IMR-90 (cell line): ENCODE measurements at regions not wholly inside any gene's neighbourhood (a gene's known extent, or its start where the extent isn't known, plus 50 kb on each side); places are given as distances from the start of the nearest gene placed in this dataset.

Experiments
- ATAC-seq: fragments of 200-7000 bp; cut with Tn5 transposase; 2 replicates; pipeline ENCODE4 v1.9.1; 2020; ENCODE audit warnings: low read depth, mild to moderate bottlenecking, moderate library complexity
- BruUV-seq: library from RNA; stranded (reverse); fragments of 400-500 nt; replicated peaks from 2 replicates; lab custom pipeline; 2021; lab: Mats Ljungman, UMichigan
- CTCF ChIA-PET: fragments of 300-600 bp; formaldehyde crosslinking; extraction: SDS; loops from one replicate; lab custom pipeline; 2021; ENCODE audit warnings: antibody characterized with exemption; lab: Yijun Ruan, JAX
- POLR2A ChIA-PET: fragments of 300-600 bp; sonication (Branson Sonifier 250); formaldehyde crosslinking; loops from one replicate; lab custom pipeline; 2022; ENCODE audit warnings: antibody characterized with exemption; ENCODE audit not compliant: unreplicated experiment; lab: Charles Lee
- DNase-seq: peaks from one replicate; pipeline ENCODE4 v3.0.0; 2013
- H2AFZ ChIP-seq: replicated peaks from 2 replicates; pipeline ENCODE3; 2013; ENCODE audit warnings: low read length, mild to moderate bottlenecking; ENCODE audit not compliant: poor library complexity
- H2AK5ac ChIP-seq: 2 replicates; pipeline ENCODE4 v1.6.1; 2013; ENCODE audit warnings: low read depth, low read length, inconsistent platforms
- H2AK9ac ChIP-seq: replicated peaks from 2 replicates; pipeline ENCODE3; 2013; ENCODE audit warnings: mild to moderate bottlenecking, low read depth, low read length, moderate library complexity; ENCODE audit not compliant: poor library complexity
- H2BK120ac ChIP-seq: 2 replicates; pipeline ENCODE4 v1.6.1; 2013; ENCODE audit warnings: low read depth, low read length, inconsistent platforms
- H2BK15ac ChIP-seq: 3 replicates; pipeline ENCODE4 v1.6.1; 2013; ENCODE audit warnings: low read depth, low read length, inconsistent platforms
- H2BK20ac ChIP-seq: 2 replicates; pipeline ENCODE4 v1.6.1; 2013; ENCODE audit warnings: low read depth, mild to moderate bottlenecking, inconsistent platforms, low read length, moderate library complexity
- H2BK5ac ChIP-seq: 2 replicates; pipeline ENCODE4 v1.6.1; 2013; ENCODE audit warnings: mild to moderate bottlenecking, low read depth, low read length, inconsistent platforms; ENCODE audit not compliant: poor library complexity, severe bottlenecking
- H3K14ac ChIP-seq: replicated peaks from 2 replicates; pipeline ENCODE4 v1.6.1; 2013; ENCODE audit warnings: low read depth, low read length, inconsistent platforms
- H3K18ac ChIP-seq: 2 replicates; pipeline ENCODE4 v1.6.1; 2013; ENCODE audit warnings: low read depth, low read length, control low read depth
- H3K23ac ChIP-seq: 2 replicates; pipeline ENCODE4 v1.6.1; 2013; ENCODE audit warnings: low read depth, low read length, inconsistent platforms
- H3K27ac ChIP-seq: 2 replicates; pipeline ENCODE4 v1.5.1; 2013; ENCODE audit warnings: mild to moderate bottlenecking, control low read depth, low read length; ENCODE audit not compliant: insufficient read depth
- H3K27me3 ChIP-seq: 2 replicates; pipeline ENCODE4 v1.6.1; 2013; ENCODE audit warnings: low read length; ENCODE audit not compliant: control insufficient read depth, insufficient read depth
- H3K36me3 ChIP-seq: 2 replicates; pipeline ENCODE4 v1.6.1; 2013; ENCODE audit warnings: low read length, mixed read lengths; ENCODE audit not compliant: control insufficient read depth, insufficient read depth
- H3K4ac ChIP-seq: 2 replicates; pipeline ENCODE4 v1.6.1; 2013; ENCODE audit warnings: low read depth, low read length, inconsistent platforms
- H3K4me1 ChIP-seq: 2 replicates; pipeline ENCODE4 v1.6.1; 2013; ENCODE audit warnings: low read length, mixed read lengths; ENCODE audit not compliant: control insufficient read depth, insufficient read depth
- H3K4me2 ChIP-seq: 2 replicates; pipeline ENCODE4 v1.6.1; 2013; ENCODE audit warnings: low read depth, mild to moderate bottlenecking, control low read depth, low read length, moderate library complexity
- H3K4me3 ChIP-seq: 2 replicates; pipeline ENCODE4 v1.5.1; 2013; ENCODE audit warnings: low read depth, mild to moderate bottlenecking, control low read depth, low read length, moderate library complexity; ENCODE audit not compliant: insufficient read depth
- H3K56ac ChIP-seq: 2 replicates; pipeline ENCODE4 v1.6.1; 2013; ENCODE audit warnings: low read length, inconsistent platforms; ENCODE audit not compliant: insufficient read depth; ENCODE audit errors: extremely low read depth
- H3K79me1 ChIP-seq, 2 experiments: 2 replicates each; pipeline ENCODE4 v1.6.1; 2013; ENCODE audit warnings: low read length in 2 of 2, inconsistent platforms in 1 of 2, low read depth in 1 of 2
- H3K9ac ChIP-seq: 2 replicates; pipeline ENCODE4 v1.6.1; 2013; ENCODE audit warnings: low read depth, low read length, control low read depth
- H3K9me1 ChIP-seq: 2 replicates; pipeline ENCODE4 v1.6.1; 2013; ENCODE audit warnings: low read length, inconsistent platforms; ENCODE audit not compliant: insufficient read depth
- H3K9me3 ChIP-seq: 2 replicates; pipeline ENCODE4 v1.6.1; 2013; ENCODE audit warnings: low read length; ENCODE audit not compliant: control insufficient read depth, insufficient read depth
- H4K20me1 ChIP-seq: 2 replicates; pipeline ENCODE4 v1.6.1; 2013; ENCODE audit warnings: low read length, inconsistent platforms; ENCODE audit not compliant: insufficient read depth
- H4K5ac ChIP-seq: 2 replicates; pipeline ENCODE4 v1.6.1; 2013; ENCODE audit warnings: mild to moderate bottlenecking, low read depth, low read length, control low read depth
- H4K8ac ChIP-seq, 2 experiments: 2 replicates each; pipeline ENCODE4 v1.6.1; 2013; ENCODE audit warnings: low read depth in 2 of 2, low read length in 2 of 2, control low read depth in 1 of 2, inconsistent platforms in 1 of 2
- H4K91ac ChIP-seq: 2 replicates; pipeline ENCODE4 v1.6.1; 2013; ENCODE audit warnings: low read depth, low read length, inconsistent platforms; ENCODE audit not compliant: insufficient read depth
- BHLHE40 ChIP-seq: fragments of 150-350 bp; IDR thresholded peaks from 2 replicates; pipeline ENCODE4 v1.6.1; 2016; ENCODE audit warnings: mild to moderate bottlenecking, low read depth, low read length
- CEBPB ChIP-seq: IDR thresholded peaks from 2 replicates; pipeline ENCODE4 v1.6.1; 2012; ENCODE audit warnings: low read depth, low read length, improper control_type of control experiment
- CHD1 ChIP-seq: IDR thresholded peaks from 2 replicates; pipeline ENCODE4 v1.6.1; 2012; ENCODE audit warnings: low read depth, low read length, improper control_type of control experiment
- FOS ChIP-seq: fragments of 150-350 bp; IDR thresholded peaks from 2 replicates; pipeline ENCODE4 v1.6.1; 2016; ENCODE audit warnings: low read depth, low read length
- MAFK ChIP-seq: IDR thresholded peaks from 2 replicates; pipeline ENCODE4 v1.6.1; 2012; ENCODE audit warnings: low read depth, low read length, improper control_type of control experiment
- MAZ ChIP-seq: IDR thresholded peaks from 2 replicates; pipeline ENCODE4 v1.6.1; 2012; ENCODE audit warnings: low read depth, mild to moderate bottlenecking, low read length, improper control_type of control experiment, moderate library complexity, borderline replicate concordance
- NFE2L2 ChIP-seq: fragments of 150-350 bp; IDR thresholded peaks from 2 replicates; pipeline ENCODE4 v1.6.1; 2016; ENCODE audit warnings: low read depth, mild to moderate bottlenecking, low read length
- POLR2A ChIP-seq: IDR thresholded peaks from 2 replicates; pipeline ENCODE4 v1.6.1; 2012; ENCODE audit warnings: mild to moderate bottlenecking, low read depth, low read length
- RAD21 ChIP-seq: IDR thresholded peaks from 2 replicates; pipeline ENCODE4 v1.6.1; 2012; ENCODE audit warnings: low read length, improper control_type of control experiment
- RFX5 ChIP-seq: IDR thresholded peaks from 2 replicates; pipeline ENCODE4 v1.8.0; 2012; ENCODE audit warnings: low read depth, mild to moderate bottlenecking, low read length, moderate library complexity
- SMC3 ChIP-seq: fragments of 150-350 bp; IDR thresholded peaks from 2 replicates; pipeline ENCODE4 v1.6.1; 2016; ENCODE audit warnings: low read depth, mild to moderate bottlenecking, antibody characterized with exemption, low read length, moderate library complexity
- WGBS, 2 experiments: methylation state at CpG; one replicate each; pipeline versions ENCODE4 v1.1.5 to v1.1.7; 2013; ENCODE audit warnings: missing lambda C conversion rate in 2 of 2; ENCODE audit not compliant: insufficient read length in 1 of 2; ENCODE audit errors: extremely low coverage in 2 of 2; 5-methylcytosine and 5-hydroxymethylcytosine counted together
- dilution Hi-C: fragments of 300-500 bp; cut with HindIII; formaldehyde crosslinking; loops from one replicate; pipeline ENCODE4 v1.14.3; 2018; ENCODE audit warnings: low sequenced_read_pairs; ENCODE audit not compliant: unreplicated experiment
- in situ Hi-C: fragments of 300-500 bp; cut with MboI; formaldehyde crosslinking; loops from 3 replicates; pipeline ENCODE4 v1.14.3; 2019; ENCODE audit warnings: low sequenced_read_pairs, inconsistent platforms, mixed read lengths
- intact Hi-C: fragments of 100-400 bp; cut with micrococcal nuclease; formaldehyde crosslinking; loops from 2 replicates; pipeline ENCODE4 v1.10.0; 2022
- TF ChIP-seq, protein P1 (sequence below): conservative IDR thresholded peaks from 2 replicates; pipeline ENCODE4 v1.5.1; 2012; ENCODE audit warnings: mild to moderate bottlenecking, low read depth, low read length, improper control_type of control experiment
- TF ChIP-seq, protein P2 (sequence below): fragments of 150-350 bp; IDR thresholded peaks from 2 replicates; pipeline ENCODE4 v1.6.1; 2016; ENCODE audit warnings: low read depth, mild to moderate bottlenecking, low read length, moderate library complexity, borderline replicate concordance

DNA sequence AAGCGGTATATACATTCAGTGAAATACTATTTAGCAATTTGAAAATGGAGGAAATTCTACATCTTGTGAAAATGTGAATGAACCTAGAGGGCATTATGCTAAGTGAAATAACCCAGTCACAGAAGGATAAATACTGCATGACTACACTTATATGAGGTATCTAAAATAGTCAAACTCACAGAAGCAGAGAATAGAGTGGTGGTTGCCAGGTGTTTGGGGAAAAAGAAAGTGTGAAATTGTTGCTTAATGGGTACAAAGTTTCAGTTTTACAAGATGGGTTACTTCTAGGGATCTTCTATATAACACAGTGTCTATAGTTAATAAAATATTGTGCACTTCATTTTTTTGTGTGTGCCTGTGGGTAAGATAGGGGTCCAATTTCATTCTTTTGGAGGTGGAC lies 1152.0 kb downstream of the EPHA7 start:
- Histone ChIP-seq H2AK5ac (no peak overlapping the region), H3K4ac (no peak overlapping the region), H4K91ac (no peak overlapping the region), H3K18ac (no peak overlapping the region), H3K23ac (no peak overlapping the region), H3K27me3 (no peaks in the 10 kb centered on the region), H3K79me1 (no peaks in the 10 kb centered on the region), H2BK120ac (no peak overlapping the region), H3K4me2 (no peak overlapping the region), H3K4me3 (no peak overlapping the region), H4K8ac (no peak overlapping the region), H4K20me1 (no peaks in the 10 kb centered on the region), H3K14ac (no peak overlapping the region), H2BK20ac (no peak overlapping the region), H3K9me1 (no peaks in the 10 kb centered on the region), H3K56ac (no peak overlapping the region), H3K36me3 (no peaks in the 10 kb centered on the region), H2AFZ (no peak overlapping the region), H3K9ac (no peak overlapping the region), H3K4me1 (no peaks in the 10 kb centered on the region), H2BK15ac (no peak overlapping the region), H2AK9ac (no peak overlapping the region), H2BK5ac (no peak overlapping the region), H3K9me3 (no peaks in the 10 kb centered on the region), H4K5ac (no peak overlapping the region), H3K27ac (no peak overlapping the region)
- ChIA-PET CTCF (no interaction called here), POLR2A (no interaction called here)
- whole genome bisulfite sequencing, 2 experiments = no CpG with 5 or more reads among the region's 1 CpG
- DNase-seq (no peak), ATAC-seq (no peak)
- in situ Hi-C loops (no loop called here), intact Hi-C loops (no loop called here), dilution Hi-C loops (no loop called here)
- TF ChIP-seq, protein P1, sequence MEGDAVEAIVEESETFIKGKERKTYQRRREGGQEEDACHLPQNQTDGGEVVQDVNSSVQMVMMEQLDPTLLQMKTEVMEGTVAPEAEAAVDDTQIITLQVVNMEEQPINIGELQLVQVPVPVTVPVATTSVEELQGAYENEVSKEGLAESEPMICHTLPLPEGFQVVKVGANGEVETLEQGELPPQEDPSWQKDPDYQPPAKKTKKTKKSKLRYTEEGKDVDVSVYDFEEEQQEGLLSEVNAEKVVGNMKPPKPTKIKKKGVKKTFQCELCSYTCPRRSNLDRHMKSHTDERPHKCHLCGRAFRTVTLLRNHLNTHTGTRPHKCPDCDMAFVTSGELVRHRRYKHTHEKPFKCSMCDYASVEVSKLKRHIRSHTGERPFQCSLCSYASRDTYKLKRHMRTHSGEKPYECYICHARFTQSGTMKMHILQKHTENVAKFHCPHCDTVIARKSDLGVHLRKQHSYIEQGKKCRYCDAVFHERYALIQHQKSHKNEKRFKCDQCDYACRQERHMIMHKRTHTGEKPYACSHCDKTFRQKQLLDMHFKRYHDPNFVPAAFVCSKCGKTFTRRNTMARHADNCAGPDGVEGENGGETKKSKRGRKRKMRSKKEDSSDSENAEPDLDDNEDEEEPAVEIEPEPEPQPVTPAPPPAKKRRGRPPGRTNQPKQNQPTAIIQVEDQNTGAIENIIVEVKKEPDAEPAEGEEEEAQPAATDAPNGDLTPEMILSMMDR = no peak
- no peak for TF ChIP-seq MAZ
- no peak for TF ChIP-seq RAD21
- TF ChIP-seq FOS = no peak
- no peak for TF ChIP-seq NFE2L2
- no peak for TF ChIP-seq MAFK
- TF ChIP-seq RFX5 = no peak
- TF ChIP-seq POLR2A = no peak
- TF ChIP-seq BHLHE40 = no peak
- no peak for TF ChIP-seq CHD1
- TF ChIP-seq SMC3 = no peak
- TF ChIP-seq, protein P2, sequence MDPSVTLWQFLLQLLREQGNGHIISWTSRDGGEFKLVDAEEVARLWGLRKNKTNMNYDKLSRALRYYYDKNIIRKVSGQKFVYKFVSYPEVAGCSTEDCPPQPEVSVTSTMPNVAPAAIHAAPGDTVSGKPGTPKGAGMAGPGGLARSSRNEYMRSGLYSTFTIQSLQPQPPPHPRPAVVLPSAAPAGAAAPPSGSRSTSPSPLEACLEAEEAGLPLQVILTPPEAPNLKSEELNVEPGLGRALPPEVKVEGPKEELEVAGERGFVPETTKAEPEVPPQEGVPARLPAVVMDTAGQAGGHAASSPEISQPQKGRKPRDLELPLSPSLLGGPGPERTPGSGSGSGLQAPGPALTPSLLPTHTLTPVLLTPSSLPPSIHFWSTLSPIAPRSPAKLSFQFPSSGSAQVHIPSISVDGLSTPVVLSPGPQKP = no peak
- TF ChIP-seq CEBPB = no peak
- BruUV-seq = no TSS peak
